GM21423 (cell line): ENCODE measurements at regions not wholly inside any gene's neighbourhood (a gene's known extent, or its start where the extent isn't known, plus 50 kb on each side); places are given as distances from the start of the nearest gene placed in this dataset.

Source experiments
- ATAC-seq: cut with Tn5 transposase; IDR thresholded peaks from one replicate; pipeline ENCODE4 v1.9.1; 2021; ENCODE audit warnings: mild to moderate bottlenecking, moderate library complexity; ENCODE audit not compliant: unreplicated experiment

GRCh38 chrX:7235071-7235470 lies 87.1 kb upstream of the PUDP start:
- no peak for ATAC-seq

- ATAC-seq = no peak
These were observed 85.8 kb upstream of the PUDP start for GRCh38 chrX:7233580-7234406.

- no peak for ATAC-seq
These were observed 80.3 kb upstream of the PUDP start for GRCh38 chrX:7228226-7228625.

GRCh38 chrX:7225338-7225737 lies 77.4 kb upstream of the PUDP start:
- no peak for ATAC-seq

- no peak for ATAC-seq
These were observed 75.3 kb upstream of the PUDP start for GRCh38 chrX:7223271-7223670.

GRCh38 chrX:7220121-7220520 lies 72.2 kb upstream of the PUDP start:
- no peak for ATAC-seq

- ATAC-seq = no peak
These were observed 71.3 kb upstream of the PUDP start for GRCh38 chrX:7219153-7219705.

- no peak for ATAC-seq
These were observed 70.6 kb upstream of the PUDP start for GRCh38 chrX:7218321-7219152.

- ATAC-seq = no peak
These were observed 69.1 kb upstream of the PUDP start for GRCh38 chrX:7216981-7217587.

GRCh38 chrX:7215842-7216241 lies 67.9 kb upstream of the PUDP start:
- ATAC-seq = no peak

- no peak for ATAC-seq
These were observed 66.3 kb upstream of the PUDP start for GRCh38 chrX:7214251-7214650.

- ATAC-seq = no peak
These were observed 57.2 kb upstream of the PUDP start for GRCh38 chrX:7205037-7205577.

- ATAC-seq = no peak
These were observed 56.7 kb upstream of the PUDP start for GRCh38 chrX:7204619-7205018.

- ATAC-seq = no peak
These were observed 54.3 kb upstream of the PUDP start for GRCh38 chrX:7202206-7202605.

GRCh38 chrX:7201496-7201895 lies 53.5 kb upstream of the PUDP start:
- no peak for ATAC-seq

GRCh38 chrX:7198499-7198898 lies 50.5 kb upstream of the PUDP start:
- ATAC-seq = no peak
